Uterus (tissue), 2 donors: ENCODE measurements at regions not wholly inside any gene's neighbourhood (a gene's known extent, or its start where the extent isn't known, plus 50 kb on each side); places are given as distances from the start of the nearest gene placed in this dataset.

Source experiments
- CTCF ChIP-seq, 4 experiments: fragments of 200-600 bp in 2 of 4; fragments of 450-650 bp in 2 of 4; sonication (generic) in 2 of 4; IDR thresholded peaks; one replicate each; pipeline ENCODE4 v1.5.1; 2016 to 2019; ENCODE audit warnings: antibody characterized with exemption in 4 of 4, mild to moderate bottlenecking in 2 of 4, moderate library complexity in 1 of 4
- POLR2A ChIP-seq, 2 donors: fragments of 450-650 bp; IDR thresholded peaks; one replicate each; pipeline ENCODE4 v1.6.1; 2016; ENCODE audit warnings: antibody characterized with exemption in 2 of 2, mild to moderate bottlenecking in 1 of 2, moderate library complexity in 1 of 2

GRCh38 chr9:25537808-25538207, 140.4 kb downstream of the TUSC1 start:
- TF ChIP-seq POLR2A (IDR thresholded peaks at IDR 0.05): no peak
- no peak for TF ChIP-seq CTCF (IDR thresholded peaks at IDR 0.05)
